ENCODE measurements at regions not wholly inside any gene's neighbourhood (a gene's known extent, or its start where the extent isn't known, plus 50 kb on each side); places are given as distances from the start of the nearest gene placed in this dataset.
"Not testable (repeated sequence)": the region's sequence is repeated elsewhere in the genome, so short reads cannot be mapped to it uniquely, and the experiment has no call there.

DNA sequence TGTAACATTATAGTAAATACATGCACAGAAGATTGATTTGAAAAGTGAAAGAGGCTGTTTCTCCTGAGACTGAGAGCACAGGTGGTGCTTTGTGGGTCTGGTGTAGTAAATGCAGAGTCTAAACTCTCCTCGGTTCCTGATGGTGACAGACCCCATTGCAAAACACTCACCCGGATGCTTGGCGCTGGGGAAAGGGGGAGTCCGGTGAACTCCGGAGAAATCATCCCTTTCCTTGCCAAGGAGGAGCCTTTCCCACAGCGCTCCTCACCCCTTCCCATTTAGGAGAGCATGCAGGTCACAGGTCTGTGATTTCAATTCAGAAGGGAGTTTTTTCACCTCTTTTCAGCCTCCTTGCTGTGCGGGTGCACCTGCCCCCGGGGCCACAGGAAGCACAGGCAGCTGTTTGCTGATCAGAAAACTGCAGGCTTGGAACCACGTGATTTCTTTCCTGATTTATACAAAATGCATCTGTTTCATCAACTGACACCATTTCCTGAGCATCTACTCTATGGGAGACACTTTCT lies 75.6 kb upstream of the LYZL2 start:
- Histone ChIP-seq H3K4me3 (ENCODE audit: low read length) (no peak overlapping the region), H2AFZ (ENCODE audit: low read depth, low read length) (no peak overlapping the region), H4K20me1 (ENCODE audit: insufficient read depth) (no peaks in the 10 kb centered on the region), H3K27ac (ENCODE audit: low read length) (no peak overlapping the region), H3K9me3 (ENCODE audit: low read length) (no peaks in the 10 kb centered on the region), H3K79me2 (replicated peaks; ENCODE audit: insufficient read depth, low read length) (no peaks in the 10 kb centered on the region), H3K36me3 (ENCODE audit: insufficient read depth, low read length) (no peaks in the 10 kb centered on the region), H3K9me2 (ENCODE audit: insufficient read depth, low read length) (no peaks in the 10 kb centered on the region), H3K27me3 (ENCODE audit: insufficient read depth, low read depth, low read length) (no peaks in the 10 kb centered on the region), H3K9ac (ENCODE audit: low read length) (no peak overlapping the region), H3K4me2 (ENCODE audit: low read length) (no peak overlapping the region), H3F3A (ENCODE audit: insufficient read depth, low read length, poor library complexity, severe bottlenecking) (no peaks in the 10 kb centered on the region)
- no peak for TF ChIP-seq POLR2AphosphoS5 (IDR thresholded peaks at IDR 0.05)
- no peak for TF ChIP-seq MXI1 (conservative IDR thresholded peaks at IDR 0.05; ENCODE audit: poor library complexity, severe bottlenecking)
- no peak for TF ChIP-seq TAF1 (IDR thresholded peaks at IDR 0.05; ENCODE audit: low read depth)
- TF ChIP-seq SMC3 (conservative IDR thresholded peaks at IDR 0.05; ENCODE audit: poor library complexity): no peak
- TF ChIP-seq EP300 (conservative IDR thresholded peaks at IDR 0.05; ENCODE audit: poor library complexity, severe bottlenecking): no peak
- TF ChIP-seq, protein P1, sequence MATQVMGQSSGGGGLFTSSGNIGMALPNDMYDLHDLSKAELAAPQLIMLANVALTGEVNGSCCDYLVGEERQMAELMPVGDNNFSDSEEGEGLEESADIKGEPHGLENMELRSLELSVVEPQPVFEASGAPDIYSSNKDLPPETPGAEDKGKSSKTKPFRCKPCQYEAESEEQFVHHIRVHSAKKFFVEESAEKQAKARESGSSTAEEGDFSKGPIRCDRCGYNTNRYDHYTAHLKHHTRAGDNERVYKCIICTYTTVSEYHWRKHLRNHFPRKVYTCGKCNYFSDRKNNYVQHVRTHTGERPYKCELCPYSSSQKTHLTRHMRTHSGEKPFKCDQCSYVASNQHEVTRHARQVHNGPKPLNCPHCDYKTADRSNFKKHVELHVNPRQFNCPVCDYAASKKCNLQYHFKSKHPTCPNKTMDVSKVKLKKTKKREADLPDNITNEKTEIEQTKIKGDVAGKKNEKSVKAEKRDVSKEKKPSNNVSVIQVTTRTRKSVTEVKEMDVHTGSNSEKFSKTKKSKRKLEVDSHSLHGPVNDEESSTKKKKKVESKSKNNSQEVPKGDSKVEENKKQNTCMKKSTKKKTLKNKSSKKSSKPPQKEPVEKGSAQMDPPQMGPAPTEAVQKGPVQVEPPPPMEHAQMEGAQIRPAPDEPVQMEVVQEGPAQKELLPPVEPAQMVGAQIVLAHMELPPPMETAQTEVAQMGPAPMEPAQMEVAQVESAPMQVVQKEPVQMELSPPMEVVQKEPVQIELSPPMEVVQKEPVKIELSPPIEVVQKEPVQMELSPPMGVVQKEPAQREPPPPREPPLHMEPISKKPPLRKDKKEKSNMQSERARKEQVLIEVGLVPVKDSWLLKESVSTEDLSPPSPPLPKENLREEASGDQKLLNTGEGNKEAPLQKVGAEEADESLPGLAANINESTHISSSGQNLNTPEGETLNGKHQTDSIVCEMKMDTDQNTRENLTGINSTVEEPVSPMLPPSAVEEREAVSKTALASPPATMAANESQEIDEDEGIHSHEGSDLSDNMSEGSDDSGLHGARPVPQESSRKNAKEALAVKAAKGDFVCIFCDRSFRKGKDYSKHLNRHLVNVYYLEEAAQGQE (IDR thresholded peaks at IDR 0.05; ENCODE audit: borderline replicate concordance): no peak
- TF ChIP-seq, protein P2, sequence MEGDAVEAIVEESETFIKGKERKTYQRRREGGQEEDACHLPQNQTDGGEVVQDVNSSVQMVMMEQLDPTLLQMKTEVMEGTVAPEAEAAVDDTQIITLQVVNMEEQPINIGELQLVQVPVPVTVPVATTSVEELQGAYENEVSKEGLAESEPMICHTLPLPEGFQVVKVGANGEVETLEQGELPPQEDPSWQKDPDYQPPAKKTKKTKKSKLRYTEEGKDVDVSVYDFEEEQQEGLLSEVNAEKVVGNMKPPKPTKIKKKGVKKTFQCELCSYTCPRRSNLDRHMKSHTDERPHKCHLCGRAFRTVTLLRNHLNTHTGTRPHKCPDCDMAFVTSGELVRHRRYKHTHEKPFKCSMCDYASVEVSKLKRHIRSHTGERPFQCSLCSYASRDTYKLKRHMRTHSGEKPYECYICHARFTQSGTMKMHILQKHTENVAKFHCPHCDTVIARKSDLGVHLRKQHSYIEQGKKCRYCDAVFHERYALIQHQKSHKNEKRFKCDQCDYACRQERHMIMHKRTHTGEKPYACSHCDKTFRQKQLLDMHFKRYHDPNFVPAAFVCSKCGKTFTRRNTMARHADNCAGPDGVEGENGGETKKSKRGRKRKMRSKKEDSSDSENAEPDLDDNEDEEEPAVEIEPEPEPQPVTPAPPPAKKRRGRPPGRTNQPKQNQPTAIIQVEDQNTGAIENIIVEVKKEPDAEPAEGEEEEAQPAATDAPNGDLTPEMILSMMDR (IDR thresholded peaks at IDR 0.05; ENCODE audit: poor library complexity, severe bottlenecking): no peak
- TF ChIP-seq EZH2 (IDR thresholded peaks at IDR 0.05; ENCODE audit: borderline replicate concordance, insufficient read depth, low read length, poor library complexity, severe bottlenecking): no peak
- no peak for TF ChIP-seq RAD21 (conservative IDR thresholded peaks at IDR 0.05)

- H3F3A ChIP-seq (ENCODE audit: insufficient read depth, low read length, poor library complexity, severe bottlenecking); H2AFZ ChIP-seq (ENCODE audit: low read depth, low read length); H3K27ac ChIP-seq (ENCODE audit: low read length); H3K79me2 ChIP-seq (replicated peaks; ENCODE audit: insufficient read depth, low read length); H3K4me2 ChIP-seq (ENCODE audit: low read length); H3K36me3 ChIP-seq (ENCODE audit: insufficient read depth, low read length); H3K9me3 ChIP-seq (ENCODE audit: low read length); H3K9me2 ChIP-seq (ENCODE audit: insufficient read depth, low read length); H4K20me1 ChIP-seq (ENCODE audit: insufficient read depth); H3K4me3 ChIP-seq (ENCODE audit: low read length); H3K27me3 ChIP-seq (ENCODE audit: insufficient read depth, low read depth, low read length); H3K9ac ChIP-seq (ENCODE audit: low read length): not testable (repeated sequence)
Measured at GRCh38 chr10:30704601-30705100, 75.1 kb upstream of the LYZL2 start.
